Suprapubic skin (tissue), 4 donors: ENCODE measurements at regions not wholly inside any gene's neighbourhood (a gene's known extent, or its start where the extent isn't known, plus 50 kb on each side); places are given as distances from the start of the nearest gene placed in this dataset.

Experiments used
- EP300 ChIP-seq: sonication (generic); formaldehyde crosslinking; IDR thresholded peaks from one replicate; pipeline ENCODE4 v1.6.1; 2017; ENCODE audit warnings: antibody characterized with exemption
- POLR2AphosphoS5 ChIP-seq, 3 donors: sonication (generic); formaldehyde crosslinking; IDR thresholded peaks; one replicate each; pipeline ENCODE4 v1.6.1; 2017; ENCODE audit warnings: antibody characterized with exemption in 3 of 3
- TF ChIP-seq, protein P1 (sequence below), 2 donors: fragments of 200-600 bp in 1 of 2; fragments of 450-650 bp in 1 of 2; sonication (generic) in 1 of 2; IDR thresholded peaks; one replicate each; pipeline ENCODE4 v1.5.1; 2016 to 2019; ENCODE audit warnings: antibody characterized with exemption in 2 of 2, mild to moderate bottlenecking in 1 of 2, moderate library complexity in 1 of 2

DNA sequence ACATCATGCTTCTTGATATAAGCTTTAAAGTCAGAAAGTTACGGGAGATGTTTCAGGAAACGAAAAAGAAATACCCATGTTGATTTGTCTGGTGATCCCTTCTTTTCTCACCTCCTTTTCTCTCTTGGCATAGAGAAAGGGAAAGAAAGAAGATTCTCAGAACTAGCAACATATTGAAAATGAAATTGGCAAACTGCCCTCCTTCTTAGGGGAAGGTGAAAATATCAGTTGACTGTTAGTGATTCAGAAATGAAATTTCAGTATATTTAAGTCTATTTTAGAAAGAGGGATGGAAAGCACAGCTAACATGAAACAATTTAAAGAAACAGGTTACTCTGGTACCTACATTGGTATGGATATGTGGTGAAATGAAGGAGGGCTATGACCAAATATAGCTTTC lies 918.1 kb downstream of the METTL15 start:
- TF ChIP-seq, protein P1, sequence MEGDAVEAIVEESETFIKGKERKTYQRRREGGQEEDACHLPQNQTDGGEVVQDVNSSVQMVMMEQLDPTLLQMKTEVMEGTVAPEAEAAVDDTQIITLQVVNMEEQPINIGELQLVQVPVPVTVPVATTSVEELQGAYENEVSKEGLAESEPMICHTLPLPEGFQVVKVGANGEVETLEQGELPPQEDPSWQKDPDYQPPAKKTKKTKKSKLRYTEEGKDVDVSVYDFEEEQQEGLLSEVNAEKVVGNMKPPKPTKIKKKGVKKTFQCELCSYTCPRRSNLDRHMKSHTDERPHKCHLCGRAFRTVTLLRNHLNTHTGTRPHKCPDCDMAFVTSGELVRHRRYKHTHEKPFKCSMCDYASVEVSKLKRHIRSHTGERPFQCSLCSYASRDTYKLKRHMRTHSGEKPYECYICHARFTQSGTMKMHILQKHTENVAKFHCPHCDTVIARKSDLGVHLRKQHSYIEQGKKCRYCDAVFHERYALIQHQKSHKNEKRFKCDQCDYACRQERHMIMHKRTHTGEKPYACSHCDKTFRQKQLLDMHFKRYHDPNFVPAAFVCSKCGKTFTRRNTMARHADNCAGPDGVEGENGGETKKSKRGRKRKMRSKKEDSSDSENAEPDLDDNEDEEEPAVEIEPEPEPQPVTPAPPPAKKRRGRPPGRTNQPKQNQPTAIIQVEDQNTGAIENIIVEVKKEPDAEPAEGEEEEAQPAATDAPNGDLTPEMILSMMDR (IDR thresholded peaks at IDR 0.05): no peak
- TF ChIP-seq POLR2AphosphoS5 (IDR thresholded peaks at IDR 0.05) (no peak), EP300 (no peak)
